ENCODE measurements at regions not wholly inside any gene's neighbourhood (a gene's known extent, or its start where the extent isn't known, plus 50 kb on each side); places are given as distances from the start of the nearest gene placed in this dataset.

GRCh38 chr4:77268108-77268507 lies 111.1 kb downstream of the CCNG2 start:
- no peak for TF ChIP-seq EZH2 (IDR thresholded peaks at IDR 0.05; ENCODE audit: low read depth)
- TF ChIP-seq CTCF (conservative IDR thresholded peaks at IDR 0.05), result no peak

Data from PC-9 (cell line).